HG02884 (cell line): ENCODE measurements at regions not wholly inside any gene's neighbourhood (a gene's known extent, or its start where the extent isn't known, plus 50 kb on each side); places are given as distances from the start of the nearest gene placed in this dataset.

Experiments
- ATAC-seq: cut with Tn5 transposase; IDR thresholded peaks from one replicate; pipeline ENCODE4 v1.9.1; 2021; ENCODE audit warnings: mild to moderate bottlenecking, moderate library complexity; ENCODE audit not compliant: unreplicated experiment

- ATAC-seq = no peak
These were observed 356.7 kb downstream of the ETNK1 start for GRCh38 chr12:22981711-22982110.

GRCh38 chr12:22982635-22983034, 357.7 kb downstream of the ETNK1 start:
- no peak for ATAC-seq

GRCh38 chr12:22986997-22987396, 362.0 kb downstream of the ETNK1 start:
- no peak for ATAC-seq

- no peak for ATAC-seq
These were observed 365.5 kb downstream of the ETNK1 start for GRCh38 chr12:22990501-22990900.

- ATAC-seq = no peak
These were observed 366.4 kb downstream of the ETNK1 start for GRCh38 chr12:22991250-22991844.

GRCh38 chr12:22993609-22994315, 368.8 kb downstream of the ETNK1 start:
- ATAC-seq = no peak

GRCh38 chr12:22994316-22994675, 369.3 kb downstream of the ETNK1 start:
- no peak for ATAC-seq

GRCh38 chr12:23001487-23001886, 376.5 kb downstream of the ETNK1 start:
- ATAC-seq = no peak

GRCh38 chr12:23002381-23002780, 377.4 kb downstream of the ETNK1 start:
- no peak for ATAC-seq

- ATAC-seq = no peak
These were observed 379.6 kb downstream of the ETNK1 start for GRCh38 chr12:23004473-23005020.

- ATAC-seq = no peak
These were observed 380.4 kb downstream of the ETNK1 start for GRCh38 chr12:23005387-23005786.

- ATAC-seq = no peak
These were observed 381.4 kb downstream of the ETNK1 start for GRCh38 chr12:23006413-23006812.

- no peak for ATAC-seq
These were observed 383.7 kb downstream of the ETNK1 start for GRCh38 chr12:23008623-23009022.

- ATAC-seq = no peak
These were observed 389.8 kb downstream of the ETNK1 start for GRCh38 chr12:23014749-23015148.

- no peak for ATAC-seq
These were observed 400.5 kb downstream of the ETNK1 start for GRCh38 chr12:23025372-23026016.

GRCh38 chr12:23028158-23028802, 403.3 kb downstream of the ETNK1 start:
- ATAC-seq = no peak

- ATAC-seq = no peak
These were observed 404.2 kb downstream of the ETNK1 start for GRCh38 chr12:23029185-23029584.

- no peak for ATAC-seq
These were observed 414.9 kb downstream of the ETNK1 start for GRCh38 chr12:23039834-23040233.

GRCh38 chr12:23041774-23042173, 416.8 kb downstream of the ETNK1 start:
- ATAC-seq = no peak

- ATAC-seq = no peak
These were observed 418.7 kb downstream of the ETNK1 start for GRCh38 chr12:23043646-23044045.

GRCh38 chr12:23049180-23049579, 424.2 kb downstream of the ETNK1 start:
- ATAC-seq = peak; percentile 82

- no peak for ATAC-seq
These were observed 430.0 kb downstream of the ETNK1 start for GRCh38 chr12:23055004-23055403.
